HG02678 (cell line): ENCODE measurements at regions not wholly inside any gene's neighbourhood (a gene's known extent, or its start where the extent isn't known, plus 50 kb on each side); places are given as distances from the start of the nearest gene placed in this dataset.

Experiments
- ATAC-seq: cut with Tn5 transposase; IDR thresholded peaks from one replicate; pipeline ENCODE4 v1.9.1; 2021; ENCODE audit warnings: mild to moderate bottlenecking, moderate library complexity; ENCODE audit not compliant: unreplicated experiment

DNA sequence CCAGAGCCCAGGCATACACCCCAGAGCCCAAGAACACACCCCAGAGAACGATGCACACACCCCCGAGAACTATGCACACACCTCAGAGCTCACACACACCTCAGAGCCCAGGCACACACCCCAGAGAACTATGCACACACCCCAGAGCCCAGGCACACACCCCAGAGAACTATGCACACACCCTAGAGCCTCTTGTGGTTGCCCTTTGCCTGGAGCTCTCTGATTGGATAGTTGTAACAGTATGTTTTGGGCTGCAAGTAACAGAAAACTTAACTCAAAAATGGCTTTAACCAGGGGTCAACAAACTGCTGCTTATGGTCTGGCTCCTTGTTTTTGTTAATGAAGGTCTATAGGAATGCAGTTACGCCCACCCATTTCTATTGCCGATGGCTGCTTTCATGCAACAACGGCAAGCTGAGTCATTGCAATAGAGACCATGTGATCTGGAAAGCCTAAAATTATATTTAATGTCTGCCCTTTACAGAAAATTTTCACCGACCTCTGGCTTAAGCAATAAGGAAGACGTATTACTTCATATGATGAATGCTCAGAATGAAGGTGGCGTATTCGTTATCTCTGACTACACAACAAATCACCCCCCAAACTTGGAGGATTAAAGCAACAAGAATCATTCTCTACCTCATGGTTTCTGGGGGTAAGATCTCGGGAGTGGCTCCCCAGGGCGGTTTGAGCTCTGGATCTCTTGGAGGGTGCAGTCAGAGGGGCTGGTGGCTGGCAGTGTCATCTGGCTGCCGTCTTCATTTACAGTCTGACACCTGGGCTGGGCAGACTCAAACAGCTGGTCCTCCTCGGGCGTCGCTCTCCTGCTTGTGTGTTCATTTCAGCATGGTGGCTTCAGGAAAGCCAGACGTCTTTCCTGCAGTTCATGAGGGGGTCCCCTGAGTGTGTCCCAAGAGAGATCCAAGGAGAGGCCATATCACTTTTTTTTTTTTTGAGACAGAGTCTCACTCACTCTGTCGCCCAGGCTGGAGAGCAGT lies 66.3 kb upstream of the NCOR2 start:
- no peak for ATAC-seq

DNA sequence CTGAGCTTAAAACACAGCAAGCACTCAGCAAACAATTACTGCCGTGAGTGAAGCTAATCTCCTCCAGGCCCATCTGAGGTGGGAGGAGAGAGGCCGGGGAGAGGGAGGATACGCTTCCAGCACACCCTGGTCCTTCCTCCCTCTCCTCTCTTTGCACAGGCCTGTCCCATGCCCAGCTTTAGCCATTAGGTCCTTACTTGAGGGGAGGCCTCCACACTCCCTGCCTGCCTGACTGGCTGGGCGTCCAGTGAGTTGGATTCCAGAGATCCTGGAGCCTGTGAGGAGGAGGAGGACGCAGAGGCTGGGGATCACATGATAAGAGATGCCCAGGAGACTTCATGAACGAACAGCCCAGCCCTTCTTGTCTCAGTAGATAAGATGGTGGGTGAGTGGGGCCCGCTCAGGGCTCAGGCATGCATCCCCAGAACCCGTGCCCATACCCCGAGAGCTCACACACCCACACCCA lies 65.1 kb upstream of the NCOR2 start:
- ATAC-seq: no peak

DNA sequence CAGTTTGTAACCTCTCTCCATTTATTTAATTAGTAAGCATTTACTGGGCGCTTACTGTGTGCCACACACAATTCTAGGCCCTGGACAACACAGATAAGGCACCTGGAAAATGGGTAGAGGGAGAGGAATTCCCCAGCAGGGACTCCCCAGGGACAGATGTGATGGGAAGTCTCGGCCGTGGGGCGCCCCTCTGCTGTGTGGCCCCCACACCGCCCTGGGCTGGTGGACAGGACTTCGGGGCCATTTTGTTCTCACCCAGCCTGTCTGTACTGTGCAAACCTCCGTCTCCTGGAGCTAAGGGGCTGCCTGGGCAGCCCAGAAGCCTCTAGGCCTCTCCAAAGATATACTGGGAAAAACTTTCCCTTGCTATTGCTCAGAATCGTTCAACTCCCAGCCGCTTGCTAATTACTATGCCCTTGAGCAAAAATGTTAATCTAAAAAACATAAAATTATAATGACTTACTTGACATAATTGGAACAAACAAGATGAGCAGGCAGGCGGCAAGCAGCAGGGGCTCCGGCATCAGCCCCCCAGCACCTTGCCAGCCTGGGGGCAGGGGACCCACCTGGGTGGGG lies 64.4 kb upstream of the NCOR2 start:
- no peak for ATAC-seq

DNA sequence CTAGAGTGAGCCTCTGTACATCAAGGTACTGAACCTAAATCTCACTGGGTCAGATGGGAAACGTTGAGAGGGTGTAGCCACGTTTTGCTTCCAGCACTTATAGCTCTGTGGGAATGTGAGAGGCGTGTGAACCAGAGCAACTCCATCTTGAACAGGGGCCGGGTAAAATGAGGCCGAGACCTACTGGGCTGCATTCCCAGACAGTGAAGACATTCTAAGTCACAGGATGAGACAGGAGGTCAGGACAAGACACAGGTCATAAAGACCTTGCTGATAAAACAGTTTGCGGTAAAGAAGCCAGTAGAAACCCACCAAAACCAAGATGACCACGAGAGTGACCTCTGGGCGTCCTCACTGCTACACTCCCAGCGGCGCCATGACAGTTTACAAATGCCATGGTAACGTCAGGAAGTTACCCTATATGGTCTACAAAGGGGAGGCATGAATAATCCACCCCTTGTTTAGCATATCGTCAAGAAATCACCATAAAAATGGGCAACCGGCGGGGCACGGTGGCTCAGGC lies 63.4 kb upstream of the NCOR2 start:
- no peak for ATAC-seq

DNA sequence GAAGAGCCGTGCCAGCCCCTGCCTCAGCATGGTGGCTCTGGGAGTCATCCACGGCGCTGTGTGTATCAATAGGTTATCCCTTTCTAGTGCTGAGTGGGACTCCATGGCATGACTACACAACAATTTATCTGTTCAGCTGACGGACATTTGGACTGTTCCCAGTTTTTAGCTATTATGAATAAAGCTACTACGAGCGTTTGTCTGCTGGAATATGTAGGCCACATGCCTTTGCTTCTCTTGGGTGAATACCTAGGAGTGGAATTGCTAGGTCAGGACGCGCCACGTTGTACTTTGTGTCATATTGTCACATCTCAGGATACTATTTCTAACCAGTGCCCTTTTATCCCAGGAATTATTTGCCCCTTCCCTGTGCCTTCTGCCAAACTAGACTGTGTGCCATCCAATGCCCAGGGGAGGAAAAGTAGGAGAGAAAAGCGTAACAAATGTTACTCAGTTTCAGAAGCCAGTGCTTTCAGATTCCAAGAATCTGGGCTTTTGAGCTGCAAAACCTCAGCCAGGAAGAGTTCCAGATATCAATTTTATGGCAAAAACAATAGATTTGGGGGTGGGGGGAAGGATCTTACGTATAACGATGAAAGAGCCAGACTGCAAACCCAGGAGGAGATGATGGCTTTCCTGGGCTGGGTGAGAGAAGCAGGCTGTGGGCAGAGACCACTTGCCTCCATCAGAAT lies 62.5 kb upstream of the NCOR2 start:
- no peak for ATAC-seq

DNA sequence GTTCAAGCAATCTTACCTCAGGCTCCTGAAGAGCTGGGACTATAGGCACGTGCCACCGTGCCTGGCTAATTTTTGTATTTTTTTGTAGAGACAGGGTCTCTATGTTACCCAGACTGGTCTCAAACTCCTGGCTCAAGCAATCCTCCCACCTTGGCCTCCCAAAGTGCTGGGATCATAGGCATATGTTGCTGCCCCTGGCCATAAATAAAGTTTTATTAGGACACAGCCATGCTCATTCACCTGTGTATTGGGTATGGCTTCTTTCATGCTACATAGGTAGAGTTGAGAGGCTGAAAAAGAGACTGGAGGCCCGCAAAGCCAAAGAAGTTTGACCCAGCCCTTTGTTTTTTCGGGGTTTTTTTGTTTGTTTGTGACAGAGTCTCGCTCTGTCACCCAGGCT lies 61.7 kb upstream of the NCOR2 start:
- no peak for ATAC-seq

DNA sequence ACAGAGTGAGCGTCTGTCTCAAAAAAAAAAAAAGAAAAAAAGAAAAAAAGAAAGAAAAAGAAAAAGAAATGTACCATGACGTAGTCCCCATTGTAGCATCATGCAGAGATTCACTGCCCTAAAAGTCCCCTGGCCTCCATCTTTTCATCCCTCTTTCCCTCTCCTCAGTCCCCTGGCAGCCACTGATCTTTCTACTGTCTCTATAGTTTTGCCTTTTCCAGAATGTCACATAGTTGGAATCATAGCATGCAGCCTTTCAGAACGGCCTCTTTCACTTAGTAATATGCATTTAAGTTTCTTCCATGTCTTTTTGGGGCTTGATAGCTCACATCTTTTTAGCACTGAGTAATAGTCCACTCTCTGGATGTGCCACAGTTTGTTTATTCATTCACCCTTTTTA lies 60.5 kb upstream of the NCOR2 start:
- no peak for ATAC-seq

DNA sequence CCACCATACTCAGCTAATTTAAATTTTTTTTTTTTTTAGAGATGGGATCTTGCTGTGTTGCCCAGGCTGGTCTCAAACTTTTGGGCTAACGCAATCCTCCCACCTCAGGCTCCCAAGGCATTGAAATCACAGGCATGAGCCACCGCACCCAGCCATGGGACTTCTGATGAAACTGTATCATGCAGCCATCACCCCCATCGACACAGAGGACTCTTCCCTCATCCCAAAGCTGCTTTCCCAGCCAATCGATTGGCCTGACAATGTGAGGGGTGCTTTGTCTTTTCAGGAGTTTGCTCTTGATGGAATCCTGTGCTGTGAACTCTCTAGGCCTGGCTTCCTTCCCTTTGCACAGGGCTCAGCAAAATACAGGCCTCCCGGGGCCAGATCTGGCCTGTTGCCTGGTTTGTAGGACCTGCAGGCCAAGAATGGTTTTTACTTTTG lies 59.6 kb upstream of the NCOR2 start:
- ATAC-seq: no peak

DNA sequence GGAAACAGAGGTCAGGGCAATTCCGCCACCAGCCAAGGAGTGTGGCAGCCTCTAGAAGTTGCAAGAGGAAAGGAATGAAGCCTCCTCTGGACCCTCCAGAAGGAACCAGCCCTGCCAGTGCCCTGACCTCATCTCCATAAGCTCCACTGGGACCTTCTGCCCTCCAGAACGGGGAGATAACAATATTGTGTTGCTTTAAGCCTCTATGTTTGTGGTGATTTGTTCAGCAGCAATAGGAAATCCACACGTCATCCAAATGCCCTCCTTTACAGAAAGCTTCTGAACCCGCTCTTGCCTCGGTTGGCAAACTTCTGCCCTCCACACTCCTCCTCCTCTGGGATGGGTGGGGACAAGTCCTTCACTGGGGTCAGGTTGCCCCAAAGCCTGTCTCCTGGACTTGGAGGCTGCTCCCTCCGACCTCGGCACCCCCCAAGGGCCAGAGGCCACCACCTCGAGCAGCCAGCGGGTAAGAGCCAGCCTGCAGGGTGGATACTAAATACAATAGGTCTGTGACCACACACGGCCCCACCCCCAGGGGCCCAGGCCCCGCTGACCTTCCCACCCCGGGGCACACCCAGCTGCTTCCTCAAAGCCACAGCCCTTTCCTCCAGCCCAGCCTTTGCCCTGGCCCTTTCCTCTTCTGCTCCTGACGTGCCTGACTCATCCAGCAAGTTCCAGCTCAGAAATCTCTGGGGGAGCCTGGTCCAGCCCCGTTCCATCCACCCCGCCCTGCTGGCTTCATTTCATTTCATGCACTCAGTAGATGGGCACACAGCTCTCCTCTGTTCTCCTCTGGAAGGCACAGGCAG lies 58.7 kb upstream of the NCOR2 start:
- no peak for ATAC-seq

DNA sequence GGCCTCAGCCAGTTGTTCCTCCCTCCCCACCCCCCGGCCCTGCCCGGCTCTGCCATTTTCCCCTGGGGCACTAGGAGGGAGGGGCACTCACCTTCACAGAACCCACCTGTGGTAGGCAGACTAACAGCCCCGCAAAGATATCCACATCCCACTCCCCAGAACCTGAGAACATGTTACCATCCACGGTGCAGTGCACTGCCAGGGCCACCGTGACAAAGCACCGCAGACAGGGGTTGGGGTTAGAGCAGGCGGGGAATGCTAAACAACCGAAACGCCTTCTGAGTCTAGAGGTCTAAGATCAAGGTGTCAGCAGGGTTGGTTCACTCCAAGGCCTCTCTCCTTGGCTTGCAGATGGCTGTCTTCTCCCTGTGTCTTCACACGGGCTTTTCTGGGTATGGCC lies 57.4 kb upstream of the NCOR2 start:
- ATAC-seq: no peak

DNA sequence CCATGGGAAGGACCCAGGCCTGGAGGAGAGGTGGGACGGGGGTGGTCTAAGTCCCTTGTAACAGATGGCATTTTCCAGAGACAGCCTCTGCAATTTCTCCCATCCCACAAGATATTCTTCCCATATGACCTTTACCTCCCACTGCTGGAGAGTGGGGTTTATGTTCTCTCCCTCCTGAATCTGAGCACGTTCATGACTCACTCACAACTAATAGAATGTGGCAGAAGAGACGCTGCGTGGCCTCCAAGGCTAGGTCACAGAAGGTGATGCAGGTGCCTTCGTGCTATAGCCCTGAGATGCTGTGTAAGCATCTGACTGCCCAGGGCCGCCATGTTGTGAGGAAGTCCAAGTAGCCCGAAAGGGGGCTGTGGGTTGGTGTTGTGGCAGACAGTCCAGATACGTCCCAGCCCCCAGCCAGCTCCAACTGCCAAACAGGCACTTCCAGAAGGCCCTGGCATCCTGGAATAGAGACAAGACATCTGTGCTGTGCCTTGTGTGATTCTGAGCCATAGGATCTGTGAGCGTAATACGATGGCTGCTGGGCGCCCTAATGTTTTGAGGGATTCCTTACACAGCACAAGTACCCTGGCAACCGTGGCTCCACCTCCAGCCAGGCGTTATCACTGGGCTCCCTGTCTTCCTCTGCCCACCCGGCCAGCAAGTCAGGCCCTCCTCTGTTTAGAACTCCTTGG lies 56.1 kb upstream of the NCOR2 start:
- no peak for ATAC-seq

DNA sequence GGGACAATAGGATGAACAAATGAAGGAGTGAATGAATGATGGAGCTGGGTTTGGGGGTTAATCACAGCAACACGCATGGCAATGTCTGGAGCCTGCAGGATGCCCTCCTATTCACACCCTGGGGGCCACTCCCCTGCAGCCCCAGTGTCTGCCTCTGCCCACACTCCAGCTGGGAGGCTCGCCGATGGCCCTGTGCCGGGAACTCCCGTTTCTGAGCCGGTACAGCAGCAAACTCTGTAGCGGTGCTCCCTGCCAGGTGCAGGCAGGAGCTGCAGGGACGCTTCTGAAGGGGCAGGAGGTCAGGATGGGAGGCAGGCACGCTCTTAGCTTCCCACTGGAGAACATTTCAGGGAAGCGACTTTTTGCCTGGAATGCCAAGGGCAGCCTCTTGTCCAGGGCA lies 55.4 kb upstream of the NCOR2 start:
- ATAC-seq: no peak

DNA sequence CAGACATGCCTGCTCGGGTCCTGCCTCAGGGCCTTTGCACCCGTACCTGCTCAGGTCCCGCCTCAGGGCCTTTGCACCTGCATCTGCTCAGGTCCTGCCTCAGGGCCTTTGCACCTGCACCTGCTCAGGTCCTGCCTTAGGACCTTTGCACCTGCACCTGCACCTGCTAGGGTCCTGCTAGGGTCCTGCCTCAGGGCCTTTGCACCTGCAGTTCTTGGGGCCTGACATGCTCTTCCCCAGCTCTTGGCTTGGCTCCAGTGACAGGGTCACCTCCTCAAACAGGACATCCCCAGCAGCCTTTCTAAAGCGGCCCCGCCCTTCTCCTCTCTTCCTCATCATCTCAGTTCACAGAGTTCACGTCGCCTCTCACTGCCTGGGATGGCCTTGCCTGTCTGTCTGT lies 54.9 kb upstream of the NCOR2 start:
- ATAC-seq: no peak

DNA sequence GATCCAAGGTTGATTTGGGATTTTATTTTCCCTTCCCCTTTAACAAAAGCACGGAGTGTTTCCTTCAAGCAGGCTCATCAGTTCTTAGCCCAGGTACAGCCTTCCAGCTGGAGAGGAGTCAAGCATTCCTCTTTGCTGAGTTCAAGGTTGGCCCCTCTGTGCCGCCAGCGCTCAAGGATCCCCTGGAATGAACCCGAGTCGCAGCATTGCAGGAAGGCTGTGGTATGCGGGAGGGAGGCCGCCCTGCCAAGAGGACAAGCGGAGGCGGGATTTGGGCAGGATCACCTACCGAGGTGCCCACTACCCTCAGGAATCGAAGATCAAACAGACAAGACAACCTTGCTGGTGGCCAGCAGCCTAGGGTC lies 53.9 kb upstream of the NCOR2 start:
- ATAC-seq: no peak

DNA sequence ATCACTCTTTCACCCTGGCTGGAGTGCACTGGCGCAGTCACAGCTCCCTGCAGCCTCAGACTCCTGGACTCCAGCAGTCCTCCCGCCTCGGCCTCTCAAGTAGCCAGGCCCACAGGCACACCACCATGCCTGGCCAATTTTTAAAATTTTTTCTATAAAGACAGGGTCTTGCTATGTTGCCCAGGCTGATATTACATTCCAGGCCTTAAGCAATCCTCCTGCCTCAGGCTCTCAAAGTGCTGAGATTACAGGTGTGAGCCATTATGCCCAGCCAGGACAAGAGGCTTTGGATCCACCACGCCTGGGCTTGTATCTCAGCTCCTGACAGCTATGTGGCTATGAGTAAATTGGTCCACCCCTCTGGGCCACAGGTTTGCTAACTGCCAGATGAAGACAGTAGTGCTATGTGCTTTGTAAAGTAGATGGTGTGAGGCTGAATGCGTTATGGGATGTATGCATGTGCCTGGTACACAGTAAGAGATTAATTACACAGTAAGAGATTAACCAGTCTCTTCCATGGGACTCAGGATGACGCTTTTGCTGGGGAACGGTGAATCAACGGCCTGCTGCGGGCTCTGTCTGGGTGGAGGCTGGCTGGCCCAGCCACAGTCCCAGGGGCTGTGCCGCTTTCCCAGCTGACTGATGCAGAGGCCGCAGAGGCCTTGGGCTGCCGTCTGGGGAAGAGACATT lies 53.3 kb upstream of the NCOR2 start:
- no peak for ATAC-seq

DNA sequence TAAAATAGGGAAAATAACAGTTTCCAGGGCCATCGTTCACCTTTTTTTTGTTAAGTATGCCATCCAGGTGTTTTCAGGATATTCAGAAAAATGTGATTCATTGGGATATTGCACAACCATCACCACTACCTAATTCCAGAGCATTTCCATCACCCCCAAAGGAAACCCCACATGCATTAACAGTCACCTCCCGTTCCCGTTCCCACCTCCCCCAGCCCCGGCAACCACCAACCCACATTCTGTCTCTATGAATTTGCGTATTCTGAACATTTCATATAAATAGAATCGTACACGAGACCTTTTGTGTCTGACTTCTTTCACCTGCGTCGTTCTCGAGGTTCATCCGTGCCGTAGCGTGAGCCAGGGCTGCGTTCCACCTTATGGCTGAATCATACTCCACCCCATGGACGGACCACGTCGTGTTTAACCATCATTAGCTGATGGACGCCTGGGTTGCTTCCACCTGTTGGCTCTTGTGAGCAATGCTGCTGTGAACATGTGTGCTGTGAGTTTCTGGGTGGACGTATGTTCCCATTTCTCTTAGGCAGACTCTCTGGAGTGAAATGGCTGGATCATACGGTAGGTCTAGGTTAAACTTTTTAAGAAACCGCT lies 51.0 kb upstream of the NCOR2 start:
- ATAC-seq: no peak

DNA sequence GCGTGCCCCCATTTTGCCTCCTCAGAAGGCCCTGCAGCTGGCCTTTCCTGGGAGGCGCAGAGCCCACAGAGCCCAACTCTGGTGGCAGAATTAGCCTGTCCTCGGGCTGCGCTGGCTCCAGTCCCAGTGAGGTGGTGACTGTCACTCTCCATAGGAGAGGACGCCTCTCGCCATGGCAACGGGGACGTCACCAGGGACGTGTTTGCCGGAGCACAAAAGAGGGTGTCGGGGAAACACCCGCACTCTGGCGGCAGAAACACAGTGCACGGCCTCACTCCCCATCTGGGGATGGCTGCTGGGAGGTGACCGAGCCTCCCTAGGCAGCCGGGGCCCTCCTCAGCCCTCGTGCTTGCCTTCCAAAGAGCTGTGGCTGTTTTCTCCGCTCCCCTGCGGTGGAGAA lies 50.2 kb upstream of the NCOR2 start:
- no peak for ATAC-seq
